Pons (tissue), 1 donor: ENCODE measurements at regions not wholly inside any gene's neighbourhood (a gene's known extent, or its start where the extent isn't known, plus 50 kb on each side); places are given as distances from the start of the nearest gene placed in this dataset.
"Not testable (repeated sequence)": the region's sequence is repeated elsewhere in the genome, so short reads cannot be mapped to it uniquely, and the experiment has no call there.

Source experiments
- DNase-seq: peaks from one replicate; pipeline ENCODE4 v3.0.0-alpha.2; 2016; ENCODE audit warnings: low spot score

DNA sequence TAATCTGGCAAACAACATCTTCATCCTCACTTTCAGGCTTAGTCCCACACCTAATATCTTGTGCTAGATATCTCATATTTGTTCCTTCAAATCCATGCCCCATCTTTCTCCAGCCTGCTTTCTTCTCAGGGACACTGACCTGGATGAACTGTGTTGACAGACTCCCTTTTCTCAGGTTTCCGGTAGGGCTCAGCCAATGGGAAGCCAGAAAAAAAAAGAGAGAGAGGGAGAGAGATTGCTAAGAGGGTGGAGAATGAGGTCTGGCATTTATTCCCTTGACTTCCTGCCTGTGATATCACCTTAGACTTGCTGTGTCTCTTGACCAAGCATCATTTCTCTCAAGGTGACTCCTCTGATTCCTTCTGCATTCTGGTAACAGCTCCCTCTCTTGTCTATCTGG lies 145.6 kb upstream of the ABI3BP start:
- no peak for DNase-seq

DNA sequence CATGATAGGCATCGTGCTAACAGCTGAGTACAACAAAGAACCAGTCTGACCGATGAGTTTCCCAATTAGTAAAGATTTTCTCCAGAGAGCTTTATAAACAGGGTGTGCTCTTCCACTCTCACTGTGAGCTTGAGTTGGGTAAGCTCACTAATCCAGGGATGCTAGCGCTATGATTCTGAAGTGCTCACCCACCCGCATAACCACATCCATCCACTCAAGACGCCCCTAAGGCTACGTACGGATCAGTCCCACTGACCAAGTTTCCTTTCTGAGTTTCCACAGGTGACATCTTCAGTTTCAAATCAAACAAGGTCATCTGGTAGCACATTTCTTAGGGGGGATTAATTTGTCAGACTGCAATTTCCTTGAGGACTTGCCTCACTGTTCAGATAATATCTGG lies 141.1 kb upstream of the ABI3BP start:
- DNase-seq = no peak

GRCh38 chr3:101133652-101134051 lies 140.4 kb upstream of the ABI3BP start:
- no peak for DNase-seq

DNA sequence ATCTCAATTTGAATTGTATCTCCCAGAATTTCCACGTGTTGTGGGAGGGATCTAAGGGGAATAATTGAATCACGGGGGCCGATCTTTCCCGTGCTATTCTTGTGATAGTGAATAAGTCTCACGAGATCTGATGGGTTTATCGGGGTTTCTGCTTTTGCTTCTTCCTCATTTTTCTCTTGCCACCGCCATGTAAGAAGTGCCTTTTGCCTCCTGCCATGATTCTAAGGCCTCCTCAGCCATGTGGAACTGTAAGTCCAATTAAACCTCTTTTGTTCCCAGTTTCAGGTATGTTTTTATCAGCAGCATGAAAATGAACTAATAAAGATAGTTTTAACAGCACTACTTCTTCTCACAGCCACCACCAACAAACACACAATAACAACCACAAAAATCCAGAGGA lies 140.0 kb upstream of the ABI3BP start:
- DNase-seq = not testable (repeated sequence)

DNA sequence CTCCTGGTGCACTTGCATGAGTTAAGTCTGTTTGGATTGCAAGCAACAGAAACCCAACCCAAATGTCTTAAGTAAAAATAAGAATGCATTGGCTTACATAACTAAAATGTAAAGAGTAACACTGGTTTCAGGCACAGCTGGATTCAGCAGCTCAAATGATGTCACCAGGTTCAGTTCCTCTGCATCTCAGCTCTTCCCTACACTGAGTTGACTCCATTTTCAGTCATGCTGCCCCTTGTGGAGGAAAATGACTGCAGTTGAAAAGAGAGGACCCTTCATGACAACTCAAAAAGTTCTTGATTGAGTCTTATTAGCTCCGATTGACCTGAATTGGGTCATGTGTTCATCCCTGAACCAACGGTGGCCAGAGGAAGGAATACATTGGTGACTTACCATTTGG lies 138.5 kb upstream of the ABI3BP start:
- no peak for DNase-seq

DNA sequence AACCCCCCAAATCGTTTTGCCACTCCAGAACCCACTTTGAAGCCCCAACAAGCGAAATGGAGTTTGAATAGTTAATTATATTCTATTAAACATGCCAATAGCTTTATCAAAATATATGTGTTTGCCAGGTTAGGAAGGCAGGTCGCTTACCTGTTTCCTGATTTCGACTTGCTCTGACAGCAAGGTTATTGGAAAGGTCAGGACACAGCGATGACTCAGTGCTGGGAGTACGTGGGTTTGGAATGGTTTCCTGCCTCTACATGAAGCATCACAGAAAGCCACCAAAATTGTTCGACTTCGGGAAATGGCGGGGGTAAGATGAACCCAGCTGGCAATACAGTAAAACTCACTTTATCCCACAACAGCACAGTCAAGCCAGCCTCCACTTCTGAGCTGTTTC lies 135.6 kb upstream of the ABI3BP start:
- DNase-seq = no peak

- DNase-seq = no peak
These were observed 134.8 kb upstream of the ABI3BP start for GRCh38 chr3:101128001-101128400.

DNA sequence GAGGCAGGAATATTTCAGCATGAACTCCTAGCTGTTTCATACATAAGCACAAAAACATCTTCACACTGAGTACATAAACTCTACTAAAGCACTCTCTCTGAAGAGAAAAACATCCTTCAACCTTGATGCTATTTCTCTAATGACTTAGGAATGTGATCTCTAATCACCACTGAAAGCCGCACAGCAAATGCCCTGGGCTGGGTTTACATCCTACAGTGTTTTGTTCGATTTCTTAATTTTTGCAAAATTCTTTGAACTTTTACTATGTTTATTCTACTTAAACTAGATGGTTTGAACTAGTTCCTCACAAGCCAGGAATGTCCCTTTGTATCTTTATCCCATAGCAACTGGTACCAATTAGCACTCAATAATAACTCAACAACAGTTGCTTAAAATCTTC lies 130.9 kb upstream of the ABI3BP start:
- no peak for DNase-seq

DNA sequence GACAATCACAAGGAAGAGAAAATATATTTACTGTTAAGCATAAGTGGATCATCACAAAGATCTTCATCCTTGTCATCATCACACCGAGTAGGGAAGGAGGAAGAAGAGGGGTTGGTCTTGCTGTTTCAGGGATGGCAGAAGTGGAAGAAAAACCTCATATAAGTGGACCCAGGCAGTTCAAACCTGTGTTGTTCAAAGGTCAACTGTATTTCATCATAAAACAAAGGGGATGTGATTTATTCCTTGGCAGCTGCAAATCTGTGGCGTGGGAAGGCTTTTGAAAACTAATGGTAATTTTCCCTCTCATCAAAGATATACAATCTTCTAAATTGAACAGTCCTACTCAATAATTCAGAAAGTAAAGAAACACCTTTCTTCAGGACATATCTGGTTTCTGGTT lies 129.9 kb upstream of the ABI3BP start:
- no peak for DNase-seq

DNA sequence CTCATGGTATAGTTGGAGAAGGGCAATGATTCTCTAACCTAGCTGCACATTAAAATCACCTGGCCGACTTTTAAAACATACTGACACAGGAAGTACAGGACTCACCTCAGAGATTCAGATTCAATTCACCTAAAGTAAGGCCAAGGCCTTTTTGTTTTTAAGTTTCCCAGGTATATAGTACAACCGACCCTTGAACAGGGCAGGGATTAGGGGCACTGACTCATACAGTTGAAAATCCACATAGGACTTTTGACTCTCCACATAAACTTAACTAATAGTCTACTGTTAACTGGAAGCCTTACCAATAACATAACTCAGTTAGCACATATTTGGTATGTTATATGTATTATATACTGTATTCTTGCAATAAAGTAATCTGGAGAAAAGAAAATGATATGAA lies 129.5 kb upstream of the ABI3BP start:
- no peak for DNase-seq

- no peak for DNase-seq
These were observed 126.8 kb upstream of the ABI3BP start for GRCh38 chr3:101120039-101120438.

DNA sequence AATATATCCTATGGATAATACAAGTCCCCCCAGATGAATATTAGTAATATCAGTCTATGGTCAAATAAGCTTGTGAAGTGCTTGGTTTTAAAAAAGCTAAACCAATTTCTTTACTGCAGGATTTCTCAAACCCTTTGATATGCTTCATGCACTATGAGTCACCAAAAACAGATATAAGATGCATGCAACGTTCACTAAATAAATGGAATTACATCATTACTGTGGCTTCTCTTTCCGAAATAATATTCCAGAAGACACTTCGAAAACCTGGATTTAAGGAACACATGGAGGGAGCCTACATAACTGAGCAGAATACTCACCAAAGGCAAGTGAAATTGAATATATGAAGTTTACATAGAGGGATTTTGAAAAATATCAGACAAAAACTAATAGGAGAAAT lies 126.3 kb upstream of the ABI3BP start:
- no peak for DNase-seq

DNA sequence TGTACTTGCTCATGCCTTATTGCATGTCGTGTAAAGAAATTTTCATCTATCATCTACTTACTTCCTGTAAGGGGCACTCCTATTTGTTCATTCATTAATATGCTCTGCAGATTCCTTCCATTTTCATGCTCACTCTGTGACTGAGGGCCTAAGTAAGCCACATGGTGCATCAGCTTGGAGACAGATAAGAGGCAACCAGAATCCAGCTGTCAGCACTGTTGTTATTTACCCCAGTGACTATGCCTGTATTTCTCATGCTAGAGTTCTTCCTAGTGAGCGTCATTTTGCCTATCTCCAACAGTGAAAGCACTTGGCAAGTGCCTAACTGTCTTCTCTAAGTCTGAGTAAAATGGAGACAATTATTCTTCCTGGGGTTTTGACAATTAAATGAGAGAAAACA lies 124.8 kb upstream of the ABI3BP start:
- DNase-seq = no peak

DNA sequence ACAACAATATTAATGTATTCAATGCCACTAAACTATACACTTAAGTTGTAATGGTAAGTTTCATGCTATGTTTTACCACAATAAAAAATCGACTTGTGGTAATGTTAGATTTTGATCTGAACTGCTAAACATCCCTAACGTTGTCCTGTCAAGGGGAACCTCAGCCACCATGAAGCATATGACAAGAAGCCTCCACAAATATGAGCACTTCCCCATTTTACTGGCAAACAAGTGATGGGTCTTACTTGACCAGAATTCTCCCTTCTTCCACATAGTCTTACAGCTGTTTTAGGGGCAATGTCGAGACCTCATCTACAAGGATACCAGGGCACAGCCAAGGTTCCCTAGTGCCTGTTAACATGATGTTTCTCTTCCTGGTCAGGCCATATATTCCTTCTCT lies 124.2 kb upstream of the ABI3BP start:
- DNase-seq = no peak

GRCh38 chr3:101110295-101110694 lies 117.1 kb upstream of the ABI3BP start:
- not testable (repeated sequence) for DNase-seq

- DNase-seq = no peak
These were observed 111.1 kb upstream of the ABI3BP start for GRCh38 chr3:101104321-101104720.

- DNase-seq = no peak
These were observed 109.6 kb upstream of the ABI3BP start for GRCh38 chr3:101102678-101103296.

- no peak for DNase-seq
These were observed 107.3 kb upstream of the ABI3BP start for GRCh38 chr3:101100361-101101009.

DNA sequence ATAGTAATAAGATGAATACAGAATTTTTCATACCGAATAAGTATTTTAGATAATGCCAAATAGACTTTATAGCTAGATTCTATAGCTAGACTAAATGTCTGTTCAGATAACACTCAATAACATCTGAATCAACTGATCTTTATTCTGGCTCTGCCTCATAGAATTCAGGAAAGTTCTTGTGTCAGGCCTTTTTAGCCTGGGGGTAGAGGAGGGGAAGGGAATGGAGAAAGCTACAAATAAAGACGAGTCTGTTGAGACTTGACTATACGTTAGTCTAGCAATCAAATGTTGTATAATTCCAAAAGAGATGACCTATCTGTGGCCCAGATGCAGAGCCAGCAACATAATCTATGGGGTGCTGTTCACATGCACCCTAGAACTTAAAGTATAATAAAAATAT lies 106.6 kb upstream of the ABI3BP start:
- DNase-seq = no peak

DNA sequence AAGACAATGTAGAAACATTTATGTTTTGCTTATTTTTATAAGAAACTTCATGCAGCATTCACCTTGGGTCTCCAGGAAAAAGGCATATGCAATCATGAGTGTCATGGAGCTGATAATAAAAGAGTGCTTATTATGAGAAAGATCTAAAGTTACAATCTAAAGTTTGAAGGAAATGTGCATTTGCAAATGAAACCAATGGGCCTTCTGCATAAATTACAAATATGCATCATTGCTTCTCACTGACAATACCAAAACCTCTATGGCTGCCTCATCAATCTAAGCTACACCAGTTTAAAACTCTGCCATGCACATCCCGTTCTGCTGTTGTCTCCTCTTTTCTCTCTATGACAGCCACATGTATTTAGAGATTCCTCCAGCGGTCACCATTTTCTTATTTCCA lies 103.2 kb upstream of the ABI3BP start:
- no peak for DNase-seq

- no peak for DNase-seq
These were observed 102.6 kb upstream of the ABI3BP start for GRCh38 chr3:101095693-101096430.

GRCh38 chr3:101091489-101091888 lies 98.3 kb upstream of the ABI3BP start:
- no peak for DNase-seq

- no peak for DNase-seq
These were observed 92.5 kb upstream of the ABI3BP start for GRCh38 chr3:101085752-101086151.

- no peak for DNase-seq
These were observed 91.2 kb upstream of the ABI3BP start for GRCh38 chr3:101084404-101084803.
